Loucy (cell line): ENCODE measurements at regions not wholly inside any gene's neighbourhood (a gene's known extent, or its start where the extent isn't known, plus 50 kb on each side); places are given as distances from the start of the nearest gene placed in this dataset.

Experiments
- H2AFZ ChIP-seq: fragments of 200-600 bp; sonication (generic); 2 replicates; pipeline ENCODE4 v1.6.0; 2016; ENCODE audit warnings: antibody characterized with exemption, mild to moderate bottlenecking, low read length, moderate library complexity
- H3F3A ChIP-seq: fragments of 200-600 bp; 2 replicates; pipeline ENCODE4 v1.6.0; 2016; ENCODE audit warnings: antibody characterized with exemption, low read depth, mild to moderate bottlenecking
- H3K27me3 ChIP-seq: fragments of 200-600 bp; sonication (generic); 2 replicates; pipeline ENCODE4 v1.6.1; 2014; ENCODE audit warnings: low read length, mild to moderate bottlenecking; ENCODE audit not compliant: insufficient read depth, poor library complexity, severe bottlenecking
- H3K36me3 ChIP-seq: fragments of 200-600 bp; sonication (generic); 2 replicates; pipeline ENCODE4 v1.6.1; 2016; ENCODE audit warnings: low read length; ENCODE audit not compliant: insufficient read depth
- H3K4me1 ChIP-seq: fragments of 200-600 bp; sonication (generic); 2 replicates; pipeline ENCODE4 v1.5.1; 2014; ENCODE audit warnings: low read length, mild to moderate bottlenecking; ENCODE audit not compliant: insufficient read depth, poor library complexity, severe bottlenecking
- H3K4me2 ChIP-seq: fragments of 200-600 bp; sonication (generic); 2 replicates; pipeline ENCODE4 v1.6.0; 2014; ENCODE audit warnings: antibody characterized with exemption, low read length, low read depth, mild to moderate bottlenecking; ENCODE audit not compliant: poor library complexity, severe bottlenecking
- H3K4me3 ChIP-seq: fragments of 200-600 bp; sonication (generic); 2 replicates; pipeline ENCODE4 v1.5.1; 2014; ENCODE audit warnings: low read length, mild to moderate bottlenecking, mixed read lengths; ENCODE audit not compliant: poor library complexity, severe bottlenecking
- H3K79me2 ChIP-seq: fragments of 200-600 bp; sonication (generic); 2 replicates; pipeline ENCODE4 v1.6.1; 2014; ENCODE audit warnings: low read length; ENCODE audit not compliant: insufficient read depth
- H3K9ac ChIP-seq: fragments of 200-600 bp; sonication (generic); 2 replicates; pipeline ENCODE4 v1.6.0; 2014; ENCODE audit warnings: mild to moderate bottlenecking, low read depth, low read length, moderate library complexity; ENCODE audit not compliant: poor library complexity, severe bottlenecking
- H3K9me2 ChIP-seq: fragments of 200-600 bp; sonication (generic); replicated peaks from 2 replicates; pipeline ENCODE4 v1.6.1; 2016; ENCODE audit warnings: low read depth, low read length, mixed read lengths
- H3K9me3 ChIP-seq: fragments of 200-600 bp; sonication (generic); 2 replicates; pipeline ENCODE4 v1.6.1; 2014; ENCODE audit warnings: mild to moderate bottlenecking, antibody characterized with exemption, low read length, low read depth; ENCODE audit not compliant: insufficient read depth
- H4K20me1 ChIP-seq: fragments of 200-600 bp; sonication (generic); 2 replicates; pipeline ENCODE4 v1.6.0; 2014; ENCODE audit warnings: antibody characterized with exemption, low read length, mild to moderate bottlenecking; ENCODE audit not compliant: insufficient read depth, poor library complexity, severe bottlenecking
- EZH2phosphoT487 ChIP-seq: fragments of 200-600 bp; IDR thresholded peaks from 2 replicates; pipeline ENCODE4 v1.6.1; 2018; ENCODE audit warnings: antibody characterized with exemption, mild to moderate bottlenecking, moderate library complexity, borderline replicate concordance
- TF ChIP-seq, protein P1 (sequence below): fragments of 200-600 bp; sonication (generic); conservative IDR thresholded peaks from 2 replicates; pipeline ENCODE4 v1.5.1; 2014; ENCODE audit warnings: mild to moderate bottlenecking, antibody characterized with exemption, low read length

DNA sequence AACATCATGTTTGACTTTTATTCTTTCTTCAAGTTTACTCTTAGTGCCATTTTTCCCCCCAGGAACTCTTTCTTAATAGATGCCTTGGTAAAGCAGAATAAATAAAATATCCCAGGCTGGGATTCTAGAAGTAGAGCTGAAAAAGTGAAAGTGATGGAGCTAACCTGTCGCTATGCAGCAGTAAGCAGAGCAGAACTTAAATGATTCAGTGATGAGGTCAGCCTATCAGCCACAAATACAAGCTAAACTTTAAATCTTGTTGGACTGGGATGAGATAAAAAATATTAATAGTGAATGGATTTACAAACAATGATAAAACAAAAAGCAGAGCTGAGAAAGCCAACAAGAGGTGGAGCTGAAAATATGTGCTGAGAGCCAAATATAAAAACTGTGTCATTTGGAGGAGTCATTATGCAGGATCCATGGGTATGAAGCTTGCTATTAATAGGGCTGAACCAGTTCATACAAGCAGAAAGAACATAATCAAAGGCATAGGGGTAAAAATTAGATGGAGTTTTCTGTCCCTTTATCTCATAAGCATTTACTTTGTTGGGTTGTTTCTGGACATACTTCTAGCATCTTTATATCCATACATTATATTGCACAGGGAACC is 877.8 kb downstream of the EPHA7 start:
- TF ChIP-seq EZH2phosphoT487 = no peak
- TF ChIP-seq, protein P1, sequence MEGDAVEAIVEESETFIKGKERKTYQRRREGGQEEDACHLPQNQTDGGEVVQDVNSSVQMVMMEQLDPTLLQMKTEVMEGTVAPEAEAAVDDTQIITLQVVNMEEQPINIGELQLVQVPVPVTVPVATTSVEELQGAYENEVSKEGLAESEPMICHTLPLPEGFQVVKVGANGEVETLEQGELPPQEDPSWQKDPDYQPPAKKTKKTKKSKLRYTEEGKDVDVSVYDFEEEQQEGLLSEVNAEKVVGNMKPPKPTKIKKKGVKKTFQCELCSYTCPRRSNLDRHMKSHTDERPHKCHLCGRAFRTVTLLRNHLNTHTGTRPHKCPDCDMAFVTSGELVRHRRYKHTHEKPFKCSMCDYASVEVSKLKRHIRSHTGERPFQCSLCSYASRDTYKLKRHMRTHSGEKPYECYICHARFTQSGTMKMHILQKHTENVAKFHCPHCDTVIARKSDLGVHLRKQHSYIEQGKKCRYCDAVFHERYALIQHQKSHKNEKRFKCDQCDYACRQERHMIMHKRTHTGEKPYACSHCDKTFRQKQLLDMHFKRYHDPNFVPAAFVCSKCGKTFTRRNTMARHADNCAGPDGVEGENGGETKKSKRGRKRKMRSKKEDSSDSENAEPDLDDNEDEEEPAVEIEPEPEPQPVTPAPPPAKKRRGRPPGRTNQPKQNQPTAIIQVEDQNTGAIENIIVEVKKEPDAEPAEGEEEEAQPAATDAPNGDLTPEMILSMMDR = no peak
- H3K9me2 ChIP-seq = no peaks in the 10 kb centered on the region
- no peaks in the 10 kb centered on the region for H3K36me3 ChIP-seq
- no peak overlapping the region for H3K4me2 ChIP-seq
- no peaks in the 10 kb centered on the region for H3K9me3 ChIP-seq
- no peak overlapping the region for H3K9ac ChIP-seq
- no peaks in the 10 kb centered on the region for H3K27me3 ChIP-seq
- no peak overlapping the region for H2AFZ ChIP-seq
- H4K20me1 ChIP-seq = no peaks in the 10 kb centered on the region
- no peaks in the 10 kb centered on the region for H3K4me1 ChIP-seq
- no peaks in the 10 kb centered on the region for H3F3A ChIP-seq
- H3K4me3 ChIP-seq = no peak overlapping the region
- H3K79me2 ChIP-seq = no peaks in the 10 kb centered on the region

GRCh38 chr6:92538926-92539325 is 880.4 kb downstream of the EPHA7 start:
- Histone ChIP-seq H3K79me2 (no peaks in the 10 kb centered on the region), H3K27me3 (no peaks in the 10 kb centered on the region), H4K20me1 (no peaks in the 10 kb centered on the region), H3K9ac (no peak overlapping the region), H3K9me3 (no peaks in the 10 kb centered on the region), H3K36me3 (no peaks in the 10 kb centered on the region), H3F3A (no peaks in the 10 kb centered on the region), H3K4me3 (no peak overlapping the region), H3K9me2 (no peaks in the 10 kb centered on the region), H2AFZ (no peak overlapping the region), H3K4me2 (no peak overlapping the region), H3K4me1 (no peaks in the 10 kb centered on the region)
- TF ChIP-seq, protein P1 = no peak
- no peak for TF ChIP-seq EZH2phosphoT487

- H3K9me3 ChIP-seq = no peaks in the 10 kb centered on the region
- H3K4me2 ChIP-seq = no peak overlapping the region
- H3K79me2 ChIP-seq = no peaks in the 10 kb centered on the region
- H3K36me3 ChIP-seq = no peaks in the 10 kb centered on the region
- no peaks in the 10 kb centered on the region for H4K20me1 ChIP-seq
- no peaks in the 10 kb centered on the region for H3K27me3 ChIP-seq
- no peaks in the 10 kb centered on the region for H3K9me2 ChIP-seq
- no peak overlapping the region for H2AFZ ChIP-seq
- H3F3A ChIP-seq = no peaks in the 10 kb centered on the region
- H3K4me1 ChIP-seq = no peaks in the 10 kb centered on the region
- H3K9ac ChIP-seq = no peak overlapping the region
- no peak for TF ChIP-seq EZH2phosphoT487
- TF ChIP-seq, protein P1 = no peak
- H3K4me3 ChIP-seq = no peak overlapping the region
These were observed 881.1 kb downstream of the EPHA7 start for GRCh38 chr6:92538275-92538674.
